Stimulated activated CD4-positive, alpha-beta T cell treated with anti-CD3 and anti-CD28 coated beads, Interleukin-2, amount 100 ng/mL, for 24 hours (primary cell): ENCODE measurements at regions not wholly inside any gene's neighbourhood (a gene's known extent, or its start where the extent isn't known, plus 50 kb on each side); places are given as distances from the start of the nearest gene placed in this dataset.
"Not testable (repeated sequence)": the region's sequence is repeated elsewhere in the genome, so short reads cannot be mapped to it uniquely, and the experiment has no call there.

Experiments used
- DNase-seq, 2 donors: peaks; one replicate each; pipeline ENCODE4 v3.0.0-alpha.2; 2020

GRCh38 chr12:96085475-96085874 lies 50.1 kb upstream of the LTA4H start:
- DNase-seq = no peak

GRCh38 chr12:96086190-96086589 lies 50.8 kb upstream of the LTA4H start:
- DNase-seq = not testable (repeated sequence)

- no peak for DNase-seq
Measured at GRCh38 chr12:96091833-96092232, 56.4 kb upstream of the LTA4H start.

GRCh38 chr12:96093543-96094196 lies 58.3 kb upstream of the LTA4H start:
- DNase-seq = no peak

GRCh38 chr12:96094201-96094600 lies 58.8 kb upstream of the LTA4H start:
- DNase-seq = no peak

GRCh38 chr12:96098631-96099030 lies 63.2 kb upstream of the LTA4H start:
- DNase-seq = no peak

- no peak for DNase-seq
Measured at GRCh38 chr12:96099421-96099820, 64.0 kb upstream of the LTA4H start.

- no peak for DNase-seq
Measured at GRCh38 chr12:96099986-96100385, 64.6 kb upstream of the LTA4H start.

- DNase-seq = no peak
Measured at GRCh38 chr12:96101806-96102205, 66.4 kb upstream of the LTA4H start.

- DNase-seq = no peak
Measured at GRCh38 chr12:96103067-96103644, 67.8 kb upstream of the LTA4H start.

GRCh38 chr12:96104566-96104965 lies 69.2 kb upstream of the LTA4H start:
- no peak for DNase-seq

GRCh38 chr12:96106137-96106536 lies 70.8 kb upstream of the LTA4H start:
- no peak for DNase-seq

GRCh38 chr12:96107236-96107635 lies 71.8 kb upstream of the LTA4H start:
- DNase-seq = no peak

GRCh38 chr12:96108321-96108720 lies 72.9 kb upstream of the LTA4H start:
- DNase-seq = peak; percentile 23 to 26

GRCh38 chr12:96108941-96109340 lies 73.6 kb upstream of the LTA4H start:
- not testable (repeated sequence) for DNase-seq

GRCh38 chr12:96112733-96113132 lies 77.3 kb upstream of the LTA4H start:
- no peak for DNase-seq

- DNase-seq = no peak
Measured at GRCh38 chr12:96117460-96117859, 76.7 kb upstream of the ELK3 start.

- no peak for DNase-seq
Measured at GRCh38 chr12:96120359-96121100, 73.6 kb upstream of the ELK3 start.

- no peak for DNase-seq
Measured at GRCh38 chr12:96121271-96121711, 72.9 kb upstream of the ELK3 start.

- DNase-seq = not testable (repeated sequence)
Measured at GRCh38 chr12:96128292-96128691, 65.9 kb upstream of the ELK3 start.

- no peak for DNase-seq
Measured at GRCh38 chr12:96130396-96131059, 63.6 kb upstream of the ELK3 start.

GRCh38 chr12:96131230-96131788 lies 62.9 kb upstream of the ELK3 start:
- no peak for DNase-seq

- no peak for DNase-seq
Measured at GRCh38 chr12:96132819-96133218, 61.4 kb upstream of the ELK3 start.
